GM18505 (cell line): ENCODE measurements at regions not wholly inside any gene's neighbourhood (a gene's known extent, or its start where the extent isn't known, plus 50 kb on each side); places are given as distances from the start of the nearest gene placed in this dataset.
"Not testable (repeated sequence)": the region's sequence is repeated elsewhere in the genome, so short reads cannot be mapped to it uniquely, and the experiment has no call there.

Experiments used
- ATAC-seq: cut with Tn5 transposase; IDR thresholded peaks from one replicate; pipeline ENCODE4 v1.9.1; 2021; ENCODE audit not compliant: unreplicated experiment
- POLR2A ChIP-seq: IDR thresholded peaks from 4 replicates; pipeline ENCODE4 v1.6.1; 2011; ENCODE audit warnings: borderline replicate concordance; ENCODE audit not compliant: insufficient read depth, insufficient read length; ENCODE audit errors: extremely low read depth

- TF ChIP-seq POLR2A: no peak
- ATAC-seq: no peak
Measured at GRCh38 chr11:57047610-57048009, 58.9 kb downstream of the OR5AK2 start.

- TF ChIP-seq POLR2A: no peak
- no peak for ATAC-seq
Measured at GRCh38 chr11:57049749-57050148, 61.0 kb downstream of the OR5AK2 start.

- ATAC-seq: no peak
- no peak for TF ChIP-seq POLR2A
Measured at GRCh38 chr11:57054817-57055216, 66.1 kb downstream of the OR5AK2 start.

- no peak for TF ChIP-seq POLR2A
- ATAC-seq: no peak
Measured at GRCh38 chr11:57055744-57056143, 67.0 kb downstream of the OR5AK2 start.

- TF ChIP-seq POLR2A: no peak
- no peak for ATAC-seq
Measured at GRCh38 chr11:57056735-57057134, 68.0 kb downstream of the OR5AK2 start.

- ATAC-seq: no peak
Measured at GRCh38 chr11:57057561-57057960, 68.8 kb downstream of the OR5AK2 start.

GRCh38 chr11:57062957-57063356, 74.2 kb downstream of the OR5AK2 start:
- ATAC-seq: not testable (repeated sequence)

More at GRCh38 chr11:57057561-57057960, 68.8 kb downstream of the OR5AK2 start:
- TF ChIP-seq POLR2A: no peak

- ATAC-seq: no peak
- no peak for TF ChIP-seq POLR2A
Measured at GRCh38 chr11:57069942-57070341, 81.2 kb downstream of the OR5AK2 start.

GRCh38 chr11:57071829-57072228, 83.1 kb downstream of the OR5AK2 start:
- no peak for TF ChIP-seq POLR2A

GRCh38 chr11:57072640-57073039, 83.9 kb downstream of the OR5AK2 start:
- no peak for ATAC-seq
- no peak for TF ChIP-seq POLR2A

More at GRCh38 chr11:57071829-57072228, 83.1 kb downstream of the OR5AK2 start:
- ATAC-seq: peak; percentile 50

- TF ChIP-seq POLR2A: no peak
Measured at GRCh38 chr11:57073128-57073527, 84.4 kb downstream of the OR5AK2 start.

GRCh38 chr11:57081356-57081755, 92.6 kb downstream of the OR5AK2 start:
- no peak for TF ChIP-seq POLR2A
- ATAC-seq: no peak

More at GRCh38 chr11:57073128-57073527, 84.4 kb downstream of the OR5AK2 start:
- ATAC-seq: no peak

GRCh38 chr11:57082125-57082524, 93.4 kb downstream of the OR5AK2 start:
- ATAC-seq: no peak
- TF ChIP-seq POLR2A: no peak

GRCh38 chr11:57083641-57084385, 95.1 kb downstream of the OR5AK2 start:
- ATAC-seq: no peak
- no peak for TF ChIP-seq POLR2A
